Activated naive CD8-positive, alpha-beta T cell treated with anti-CD3 and anti-CD28 coated beads, Interleukin-2, amount 10 ng/mL, durations not matched to agents 7 days and 5 days (primary cell): ENCODE measurements at regions not wholly inside any gene's neighbourhood (a gene's known extent, or its start where the extent isn't known, plus 50 kb on each side); places are given as distances from the start of the nearest gene placed in this dataset.

Experiments used
- ATAC-seq: fragments of 150-1000 bp; cut with Tn5 transposase; one replicate; pipeline ENCODE4 v1.10.0; 2021; ENCODE audit warnings: low read depth, moderate library complexity
- POLR2A ChIA-PET: fragments of 350-600 bp; sonication (Branson Sonifier 250); formaldehyde crosslinking; loops from one replicate; lab custom pipeline; 2021; ENCODE audit warnings: antibody characterized with exemption; lab: Charles Lee
- DNase-seq: peaks from one replicate; pipeline ENCODE4 v3.0.0; 2021
- H3K27ac Mint-ChIP-seq: one replicate; pipeline ENCODE4 v1.8.0; 2022; ENCODE audit warnings: mild to moderate bottlenecking, mixed read lengths
- H3K27me3 Mint-ChIP-seq: one replicate; pipeline ENCODE4 v1.8.0; 2022; ENCODE audit warnings: mild to moderate bottlenecking, moderate library complexity, mixed read lengths
- H3K36me3 Mint-ChIP-seq: one replicate; pipeline ENCODE4 v1.8.0; 2021; ENCODE audit warnings: mild to moderate bottlenecking, mixed read lengths
- H3K4me1 Mint-ChIP-seq: one replicate; pipeline ENCODE4 v1.8.0; 2021; ENCODE audit warnings: mixed read lengths
- H3K4me3 Mint-ChIP-seq: one replicate; pipeline ENCODE4 v1.8.0; 2022; ENCODE audit warnings: mild to moderate bottlenecking, moderate library complexity, mixed read lengths
- H3K9me3 Mint-ChIP-seq: one replicate; pipeline ENCODE4 v1.8.0; 2021; ENCODE audit warnings: mixed read lengths

- no peak for DNase-seq
- H3K4me1 Mint-ChIP-seq = no peaks in the 10 kb centered on the region
- no peaks in the 10 kb centered on the region for H3K9me3 Mint-ChIP-seq
- no peaks in the 10 kb centered on the region for H3K36me3 Mint-ChIP-seq
- no peak overlapping the region for H3K4me3 Mint-ChIP-seq
- H3K27me3 Mint-ChIP-seq = no peaks in the 10 kb centered on the region
- no peak for ATAC-seq
- no peak overlapping the region for H3K27ac Mint-ChIP-seq
- POLR2A ChIA-PET = no interaction called here
Measured at GRCh38 chr13:83297586-83298290, 584.5 kb downstream of the SLITRK1 start.

- no peak overlapping the region for H3K4me3 Mint-ChIP-seq
- no peak for DNase-seq
- H3K36me3 Mint-ChIP-seq = no peaks in the 10 kb centered on the region
- H3K9me3 Mint-ChIP-seq = no peaks in the 10 kb centered on the region
- H3K27ac Mint-ChIP-seq = no peak overlapping the region
- no peaks in the 10 kb centered on the region for H3K27me3 Mint-ChIP-seq
- POLR2A ChIA-PET = no interaction called here
- ATAC-seq = no peak
- no peaks in the 10 kb centered on the region for H3K4me1 Mint-ChIP-seq
Measured at GRCh38 chr13:83295686-83296085, 586.6 kb downstream of the SLITRK1 start.

GRCh38 chr13:83286737-83287136 lies 595.5 kb downstream of the SLITRK1 start:
- POLR2A ChIA-PET = no interaction called here
- H3K4me1 Mint-ChIP-seq = no peaks in the 10 kb centered on the region
- H3K4me3 Mint-ChIP-seq = no peak overlapping the region
- no peaks in the 10 kb centered on the region for H3K27me3 Mint-ChIP-seq
- no peak for ATAC-seq
- no peak for DNase-seq
- H3K27ac Mint-ChIP-seq = no peak overlapping the region
- no peaks in the 10 kb centered on the region for H3K36me3 Mint-ChIP-seq
- H3K9me3 Mint-ChIP-seq = no peaks in the 10 kb centered on the region

- POLR2A ChIA-PET = no interaction called here
- ATAC-seq (no peak), DNase-seq (no peak)
- H3K4me3 Mint-ChIP-seq = no peak overlapping the region
- H3K36me3 Mint-ChIP-seq = no peaks in the 10 kb centered on the region
- H3K27ac Mint-ChIP-seq = no peak overlapping the region
- H3K27me3 Mint-ChIP-seq = no peaks in the 10 kb centered on the region
- peaks cover 1% of the 10 kb centered on the region for H3K9me3 Mint-ChIP-seq
- H3K4me1 Mint-ChIP-seq = no peaks in the 10 kb centered on the region
Measured at GRCh38 chr13:83281654-83282053, 600.6 kb downstream of the SLITRK1 start.

GRCh38 chr13:83274679-83275078 lies 607.6 kb downstream of the SLITRK1 start:
- DNase-seq = no peak
- Mint-ChIP-seq H3K4me3 (no peak overlapping the region), H3K36me3 (no peaks in the 10 kb centered on the region), H3K4me1 (no peaks in the 10 kb centered on the region), H3K27me3 (no peaks in the 10 kb centered on the region), H3K27ac (no peak overlapping the region), H3K9me3 (peaks cover 1% of the 10 kb centered on the region)
- POLR2A ChIA-PET = no interaction called here
- no peak for ATAC-seq

GRCh38 chr13:83272652-83273240 lies 609.5 kb downstream of the SLITRK1 start:
- POLR2A ChIA-PET = no interaction called here
- Mint-ChIP-seq H3K9me3 (peaks cover 1% of the 10 kb centered on the region), H3K27me3 (no peaks in the 10 kb centered on the region), H3K27ac (no peak overlapping the region), H3K4me3 (no peak overlapping the region), H3K4me1 (no peaks in the 10 kb centered on the region), H3K36me3 (no peaks in the 10 kb centered on the region)
- ATAC-seq = no peak
- DNase-seq = no peak

GRCh38 chr13:83272076-83272475 lies 610.2 kb downstream of the SLITRK1 start:
- no peaks in the 10 kb centered on the region for H3K27me3 Mint-ChIP-seq
- no peaks in the 10 kb centered on the region for H3K36me3 Mint-ChIP-seq
- POLR2A ChIA-PET = interaction anchor here (0.7 kb wide), 1 partner anchor 41 kb away, joined by 4 read pairs; no protein-coding TSS in a partner anchor
- ATAC-seq (no peak), DNase-seq (no peak)
- H3K27ac Mint-ChIP-seq = no peak overlapping the region
- H3K4me3 Mint-ChIP-seq = no peak overlapping the region
- no peaks in the 10 kb centered on the region for H3K4me1 Mint-ChIP-seq
- H3K9me3 Mint-ChIP-seq = peaks cover 1% of the 10 kb centered on the region

- H3K36me3 Mint-ChIP-seq = no peaks in the 10 kb centered on the region
- no peak for ATAC-seq
Measured at GRCh38 chr13:83265279-83265678, 617.0 kb downstream of the SLITRK1 start.

GRCh38 chr13:83248751-83249150 lies 633.5 kb downstream of the SLITRK1 start:
- Mint-ChIP-seq H3K4me3 (no peak overlapping the region), H3K9me3 (peaks cover 7% of the 10 kb centered on the region), H3K27ac (no peak overlapping the region), H3K4me1 (no peaks in the 10 kb centered on the region), H3K27me3 (no peaks in the 10 kb centered on the region), H3K36me3 (no peaks in the 10 kb centered on the region)
- ATAC-seq (no peak), DNase-seq (no peak)
- POLR2A ChIA-PET = no interaction called here

More at GRCh38 chr13:83265279-83265678, 617.0 kb downstream of the SLITRK1 start:
- peaks cover 2% of the 10 kb centered on the region for H3K9me3 Mint-ChIP-seq
- H3K27me3 Mint-ChIP-seq = no peaks in the 10 kb centered on the region
- POLR2A ChIA-PET = no interaction called here
- no peak for DNase-seq
- no peaks in the 10 kb centered on the region for H3K4me1 Mint-ChIP-seq
- H3K4me3 Mint-ChIP-seq = no peak overlapping the region
- no peak overlapping the region for H3K27ac Mint-ChIP-seq

GRCh38 chr13:83232626-83233025 lies 649.6 kb downstream of the SLITRK1 start:
- H3K36me3 Mint-ChIP-seq = no peaks in the 10 kb centered on the region
- no peak overlapping the region for H3K27ac Mint-ChIP-seq
- DNase-seq (no peak), ATAC-seq (no peak)
- POLR2A ChIA-PET = no interaction called here
- no peaks in the 10 kb centered on the region for H3K27me3 Mint-ChIP-seq
- H3K9me3 Mint-ChIP-seq = peaks cover under 1% of the 10 kb centered on the region
- no peak overlapping the region for H3K4me3 Mint-ChIP-seq
- no peaks in the 10 kb centered on the region for H3K4me1 Mint-ChIP-seq

GRCh38 chr13:83229574-83230305 lies 652.5 kb downstream of the SLITRK1 start:
- H3K4me1 Mint-ChIP-seq = no peaks in the 10 kb centered on the region
- ATAC-seq (no peak), DNase-seq (no peak)
- no peaks in the 10 kb centered on the region for H3K9me3 Mint-ChIP-seq
- H3K4me3 Mint-ChIP-seq = no peak overlapping the region
- H3K27me3 Mint-ChIP-seq = no peaks in the 10 kb centered on the region
- H3K27ac Mint-ChIP-seq = no peak overlapping the region
- POLR2A ChIA-PET = no interaction called here
- no peaks in the 10 kb centered on the region for H3K36me3 Mint-ChIP-seq

- POLR2A ChIA-PET = no interaction called here
- DNase-seq = no peak
- H3K4me3 Mint-ChIP-seq = no peak overlapping the region
- no peak for ATAC-seq
- no peaks in the 10 kb centered on the region for H3K4me1 Mint-ChIP-seq
- H3K9me3 Mint-ChIP-seq = no peaks in the 10 kb centered on the region
- H3K27me3 Mint-ChIP-seq = no peaks in the 10 kb centered on the region
- H3K36me3 Mint-ChIP-seq = no peaks in the 10 kb centered on the region
- H3K27ac Mint-ChIP-seq = no peak overlapping the region
Measured at GRCh38 chr13:83223546-83223945, 658.7 kb downstream of the SLITRK1 start.

- Mint-ChIP-seq H3K27ac (no peak overlapping the region), H3K36me3 (no peaks in the 10 kb centered on the region), H3K27me3 (no peaks in the 10 kb centered on the region), H3K4me1 (no peaks in the 10 kb centered on the region), H3K4me3 (no peak overlapping the region), H3K9me3 (no peaks in the 10 kb centered on the region)
- POLR2A ChIA-PET = no interaction called here
- DNase-seq = no peak
- no peak for ATAC-seq
Measured at GRCh38 chr13:83221813-83222241, 660.4 kb downstream of the SLITRK1 start.

- H3K27ac Mint-ChIP-seq = no peak overlapping the region
- no peak for DNase-seq
- no peak for ATAC-seq
- POLR2A ChIA-PET = no interaction called here
- no peaks in the 10 kb centered on the region for H3K27me3 Mint-ChIP-seq
- no peaks in the 10 kb centered on the region for H3K4me1 Mint-ChIP-seq
- no peaks in the 10 kb centered on the region for H3K36me3 Mint-ChIP-seq
- H3K9me3 Mint-ChIP-seq = no peaks in the 10 kb centered on the region
- no peak overlapping the region for H3K4me3 Mint-ChIP-seq
Measured at GRCh38 chr13:83221256-83221655, 661.0 kb downstream of the SLITRK1 start.
